ENCODE measurements at regions not wholly inside any gene's neighbourhood (a gene's known extent, or its start where the extent isn't known, plus 50 kb on each side); places are given as distances from the start of the nearest gene placed in this dataset.
"Not testable (repeated sequence)": the region's sequence is repeated elsewhere in the genome, so short reads cannot be mapped to it uniquely, and the experiment has no call there.

DNA sequence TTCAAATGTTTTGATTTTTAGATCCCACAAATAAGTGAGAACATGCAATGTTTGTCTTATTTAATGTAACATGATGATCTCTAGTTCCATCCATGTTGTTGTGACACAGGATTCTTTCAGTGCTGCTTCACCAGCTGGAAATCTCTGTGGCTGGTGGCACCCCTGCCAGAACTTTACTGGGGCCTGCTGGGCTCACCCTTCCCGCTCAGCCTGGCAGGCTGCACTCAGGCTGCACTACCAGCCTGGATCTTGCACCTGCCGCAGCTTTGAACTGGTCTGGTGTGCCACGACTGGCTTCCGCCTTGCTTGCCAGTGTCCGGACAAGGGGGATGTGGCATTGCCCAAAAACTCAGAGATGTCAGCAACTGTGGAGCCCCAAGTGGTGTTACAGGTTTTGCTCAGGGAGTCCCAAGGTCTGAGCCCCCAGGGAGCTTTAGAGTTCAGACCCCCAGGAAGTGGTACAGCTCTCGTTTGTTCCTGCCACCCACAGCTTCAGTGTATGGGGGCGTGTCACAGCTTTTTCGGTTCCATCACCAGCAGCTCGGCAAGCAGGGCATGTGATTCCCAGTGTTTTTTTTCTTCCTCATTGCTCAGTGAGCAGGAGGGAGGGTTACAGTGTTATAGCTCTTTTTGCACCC, 72.3 kb upstream of the SYNCRIP start:
- no peak for DNase-seq (ENCODE audit: low read depth)
- H3K4me3 ChIP-seq (ENCODE audit: low read depth, low read length): no peak overlapping the region
- TF ChIP-seq, protein P1, sequence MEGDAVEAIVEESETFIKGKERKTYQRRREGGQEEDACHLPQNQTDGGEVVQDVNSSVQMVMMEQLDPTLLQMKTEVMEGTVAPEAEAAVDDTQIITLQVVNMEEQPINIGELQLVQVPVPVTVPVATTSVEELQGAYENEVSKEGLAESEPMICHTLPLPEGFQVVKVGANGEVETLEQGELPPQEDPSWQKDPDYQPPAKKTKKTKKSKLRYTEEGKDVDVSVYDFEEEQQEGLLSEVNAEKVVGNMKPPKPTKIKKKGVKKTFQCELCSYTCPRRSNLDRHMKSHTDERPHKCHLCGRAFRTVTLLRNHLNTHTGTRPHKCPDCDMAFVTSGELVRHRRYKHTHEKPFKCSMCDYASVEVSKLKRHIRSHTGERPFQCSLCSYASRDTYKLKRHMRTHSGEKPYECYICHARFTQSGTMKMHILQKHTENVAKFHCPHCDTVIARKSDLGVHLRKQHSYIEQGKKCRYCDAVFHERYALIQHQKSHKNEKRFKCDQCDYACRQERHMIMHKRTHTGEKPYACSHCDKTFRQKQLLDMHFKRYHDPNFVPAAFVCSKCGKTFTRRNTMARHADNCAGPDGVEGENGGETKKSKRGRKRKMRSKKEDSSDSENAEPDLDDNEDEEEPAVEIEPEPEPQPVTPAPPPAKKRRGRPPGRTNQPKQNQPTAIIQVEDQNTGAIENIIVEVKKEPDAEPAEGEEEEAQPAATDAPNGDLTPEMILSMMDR (IDR thresholded peaks at IDR 0.05; ENCODE audit: control insufficient read depth, extremely low read depth, insufficient read depth): no peak

DNA sequence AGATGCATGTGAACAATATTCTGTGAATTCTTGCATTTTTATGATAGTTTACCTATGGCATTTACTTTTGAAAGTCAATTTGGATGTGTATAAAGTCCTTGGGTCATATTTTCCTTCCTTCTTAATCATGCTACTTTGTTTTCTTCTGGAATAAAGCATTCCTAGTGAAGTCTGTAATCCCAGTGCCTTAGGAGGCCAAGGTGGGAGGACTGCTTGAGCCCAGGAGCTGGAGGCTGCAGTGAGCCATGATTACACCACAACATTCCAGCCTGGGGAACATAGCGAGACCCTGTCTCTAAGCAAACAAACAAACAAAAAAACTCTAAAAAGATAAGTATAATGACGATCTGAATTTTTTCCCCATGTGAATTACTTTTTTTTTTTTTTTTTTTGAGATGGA, 69.7 kb upstream of the SYNCRIP start:
- TF ChIP-seq, protein P1 (IDR thresholded peaks at IDR 0.05; ENCODE audit: control insufficient read depth, extremely low read depth, insufficient read depth): no peak
- H3K4me3 ChIP-seq (ENCODE audit: low read depth, low read length): no peak overlapping the region
- no peak for DNase-seq (ENCODE audit: low read depth)

DNA sequence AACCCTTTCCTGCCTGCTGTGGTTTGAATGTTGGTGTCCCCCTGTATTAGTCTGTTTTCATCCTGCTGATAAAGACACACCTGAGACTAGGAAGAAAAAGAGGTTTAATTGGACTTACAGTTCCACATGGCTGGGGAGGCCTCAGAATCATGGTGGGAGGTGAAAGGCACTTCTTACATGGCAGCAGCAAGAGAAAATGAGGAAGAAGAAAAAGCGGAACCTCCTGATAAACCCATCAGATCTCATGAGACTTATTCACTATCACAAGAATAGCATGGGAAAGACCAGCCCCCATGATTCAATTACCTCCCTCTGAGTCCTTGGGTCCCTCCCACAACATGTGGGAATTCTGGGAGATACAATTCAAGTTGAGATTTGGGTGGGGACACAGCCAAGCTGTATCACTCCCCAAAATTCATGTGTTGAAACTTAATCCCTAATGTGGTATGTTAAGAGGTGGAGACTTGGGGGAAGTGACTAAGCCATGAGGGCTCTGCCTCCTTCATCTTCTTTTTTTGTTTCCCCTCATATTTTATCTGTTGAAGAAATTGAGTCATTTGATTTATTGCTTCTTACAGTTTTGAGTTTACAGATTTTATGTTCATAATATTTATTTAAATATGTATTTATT, 64.9 kb upstream of the SYNCRIP start:
- not testable (repeated sequence) for DNase-seq (ENCODE audit: low read depth); H3K4me3 ChIP-seq (ENCODE audit: low read depth, low read length)

DNA sequence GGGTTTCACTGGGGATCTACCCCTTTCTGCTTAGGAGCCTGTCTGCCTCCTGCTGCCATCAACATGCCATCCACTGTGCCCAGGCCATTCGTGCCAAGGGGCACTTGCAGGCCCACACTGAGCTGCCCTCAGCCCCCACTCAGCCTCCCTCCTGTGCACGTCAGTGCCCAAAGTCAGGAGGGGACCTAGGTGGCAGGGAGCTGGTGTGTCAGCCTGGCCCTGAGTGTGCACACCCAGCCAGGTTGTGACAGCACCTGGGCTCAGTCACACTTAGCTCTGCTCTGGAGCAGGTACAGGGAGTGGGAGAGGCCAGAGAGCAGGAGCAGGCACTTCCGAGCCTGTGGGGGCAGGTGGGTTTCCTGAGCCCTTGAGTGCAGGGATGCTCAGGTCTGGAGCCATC, 63.6 kb upstream of the SYNCRIP start:
- DNase-seq (ENCODE audit: low read depth): no peak
- TF ChIP-seq, protein P1 (IDR thresholded peaks at IDR 0.05; ENCODE audit: control insufficient read depth, extremely low read depth, insufficient read depth): no peak
- no peak overlapping the region for H3K4me3 ChIP-seq (ENCODE audit: low read depth, low read length)

DNA sequence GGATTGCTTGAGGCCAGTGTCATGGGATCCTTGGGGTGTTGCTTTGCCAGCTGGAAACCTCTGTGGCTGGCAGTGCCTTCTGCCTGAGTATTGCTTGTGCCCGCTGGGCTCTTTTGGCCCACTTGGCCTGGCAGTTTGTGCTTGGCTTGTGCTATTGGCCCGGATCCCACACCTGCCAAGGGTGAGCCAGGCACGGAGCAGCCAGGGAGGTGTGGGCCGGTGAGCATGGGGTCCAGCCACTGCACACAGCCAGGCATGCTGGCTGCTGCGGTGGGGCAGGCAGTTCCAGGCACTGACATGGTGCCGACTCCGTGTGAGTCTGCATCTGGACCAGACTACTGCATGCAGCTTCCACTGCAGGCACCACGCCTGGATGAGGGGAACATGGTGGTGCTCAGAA, 62.5 kb upstream of the SYNCRIP start:
- TF ChIP-seq, protein P1 (IDR thresholded peaks at IDR 0.05; ENCODE audit: control insufficient read depth, extremely low read depth, insufficient read depth): no peak
- H3K4me3 ChIP-seq (ENCODE audit: low read depth, low read length): no peak overlapping the region
- no peak for DNase-seq (ENCODE audit: low read depth)

DNA sequence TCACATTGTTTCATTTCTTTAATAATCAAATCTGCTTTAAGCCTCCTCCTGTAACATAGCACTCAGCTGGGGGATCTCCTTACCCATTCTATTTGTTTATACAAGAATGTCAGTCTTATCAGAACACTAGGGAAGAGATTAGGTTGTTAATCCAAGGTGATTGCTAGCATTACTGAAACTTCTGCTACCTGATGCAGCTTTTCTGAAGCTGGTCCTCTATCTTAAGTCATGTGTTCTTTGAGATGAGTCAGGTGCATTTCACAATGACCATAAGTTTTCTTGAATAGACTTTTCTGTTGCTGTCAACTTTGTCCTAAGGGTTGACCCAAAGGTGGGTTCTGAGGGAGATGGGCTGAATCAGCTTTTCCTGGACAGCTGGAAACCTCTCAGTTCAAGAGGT, 60.7 kb upstream of the SYNCRIP start:
- no peak overlapping the region for H3K4me3 ChIP-seq (ENCODE audit: low read depth, low read length)
- TF ChIP-seq, protein P1 (IDR thresholded peaks at IDR 0.05; ENCODE audit: control insufficient read depth, extremely low read depth, insufficient read depth): no peak
- DNase-seq (ENCODE audit: low read depth): no peak
